Activated T-helper 2 cell treated with anti-CD3 and anti-CD28 coated beads, Interferon-gamma antibody, Interleukin-2, Interleukin-4, amounts not matched to agents 10 μg/mL and 5 μg/mL and 100 μg/mL, durations not matched to agents 14 hours and 24 hours and 36 hours (primary cell): ENCODE measurements at regions not wholly inside any gene's neighbourhood (a gene's known extent, or its start where the extent isn't known, plus 50 kb on each side); places are given as distances from the start of the nearest gene placed in this dataset.

Experiments
- DNase-seq: peaks from one replicate; pipeline ENCODE4 v3.0.0; 2021; ENCODE audit warnings: low spot score
- H3K27ac Mint-ChIP-seq: one replicate; pipeline ENCODE4 v1.8.0; 2021; ENCODE audit warnings: mixed read lengths
- H3K27me3 Mint-ChIP-seq: one replicate; pipeline ENCODE4 v1.8.0; 2021; ENCODE audit warnings: low read depth, mixed read lengths
- H3K36me3 Mint-ChIP-seq: one replicate; pipeline ENCODE4 v1.8.0; 2021; ENCODE audit warnings: low read depth, mixed read lengths
- H3K4me1 Mint-ChIP-seq: one replicate; pipeline ENCODE4 v1.8.0; 2021; ENCODE audit warnings: low read depth, mixed read lengths
- H3K4me3 Mint-ChIP-seq: one replicate; pipeline ENCODE4 v1.8.0; 2021; ENCODE audit warnings: low read depth, mild to moderate bottlenecking, moderate library complexity, mixed read lengths
- H3K9me3 Mint-ChIP-seq: one replicate; pipeline ENCODE4 v1.8.0; 2021; ENCODE audit warnings: mixed read lengths
- intact Hi-C: fragments of 100-400 bp; cut with micrococcal nuclease; formaldehyde crosslinking; loops from one replicate; pipeline ENCODE4 v1.15.1; 2023

GRCh38 chr5:109469896-109470662 lies 60.3 kb upstream of the PJA2 start:
- Mint-ChIP-seq H3K27me3 (peaks cover 18% of the 10 kb centered on the region), H3K36me3 (no peaks in the 10 kb centered on the region), H3K9me3 (no peaks in the 10 kb centered on the region), H3K4me1 (peaks cover 4% of the 10 kb centered on the region), H3K4me3 (no peak overlapping the region), H3K27ac (no peak overlapping the region)
- DNase-seq, result no peak
- intact Hi-C loops, result loop anchor here (10.0 kb wide), 2 partner anchors 825 to 945 kb away; no protein-coding TSS in a partner anchor

- no peak overlapping the region for H3K4me3 Mint-ChIP-seq
- DNase-seq, result peak; percentile 48
- H3K36me3 Mint-ChIP-seq, result no peaks in the 10 kb centered on the region
- H3K9me3 Mint-ChIP-seq, result no peaks in the 10 kb centered on the region
- peaks cover 4% of the 10 kb centered on the region for H3K4me1 Mint-ChIP-seq
- intact Hi-C loops, result no loop called here
- peaks cover 18% of the 10 kb centered on the region for H3K27me3 Mint-ChIP-seq
- H3K27ac Mint-ChIP-seq, result no peak overlapping the region
Measured at GRCh38 chr5:109468737-109469420, 59.1 kb upstream of the PJA2 start.

GRCh38 chr5:109468288-109468676 lies 58.5 kb upstream of the PJA2 start:
- Mint-ChIP-seq H3K4me3 (no peak overlapping the region), H3K4me1 (peaks cover 4% of the 10 kb centered on the region), H3K27me3 (peaks cover 16% of the 10 kb centered on the region), H3K27ac (no peak overlapping the region), H3K36me3 (no peaks in the 10 kb centered on the region), H3K9me3 (no peaks in the 10 kb centered on the region)
- intact Hi-C loops, result no loop called here
- no peak for DNase-seq

- no peaks in the 10 kb centered on the region for H3K36me3 Mint-ChIP-seq
- intact Hi-C loops, result no loop called here
- H3K4me1 Mint-ChIP-seq, result peaks cover 4% of the 10 kb centered on the region
- peaks cover 12% of the 10 kb centered on the region for H3K27me3 Mint-ChIP-seq
- no peak overlapping the region for H3K4me3 Mint-ChIP-seq
- H3K27ac Mint-ChIP-seq, result no peak overlapping the region
- DNase-seq, result no peak
- no peaks in the 10 kb centered on the region for H3K9me3 Mint-ChIP-seq
Measured at GRCh38 chr5:109467058-109467457, 57.3 kb upstream of the PJA2 start.
